ENCODE measurements at regions not wholly inside any gene's neighbourhood (a gene's known extent, or its start where the extent isn't known, plus 50 kb on each side); places are given as distances from the start of the nearest gene placed in this dataset.

DNA sequence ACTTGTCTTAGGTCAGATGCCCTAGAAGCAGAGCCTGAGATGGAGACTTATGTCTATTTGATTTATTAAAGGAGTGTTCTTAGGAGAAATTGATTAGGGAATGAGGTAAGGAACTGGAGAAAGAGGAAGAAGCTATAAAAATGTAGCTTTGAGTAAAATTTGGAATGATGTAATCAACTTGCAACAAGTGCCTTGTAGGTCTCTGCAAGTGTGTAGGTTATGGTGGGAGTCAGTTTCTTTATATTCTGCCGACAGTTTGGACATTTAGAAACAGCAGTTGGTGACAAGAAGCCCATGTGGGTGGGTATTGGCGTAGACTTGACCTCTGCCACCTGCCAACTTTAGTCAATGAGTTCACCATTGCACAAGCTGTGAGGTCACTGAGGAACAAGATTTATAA lies 986.5 kb downstream of the CDH18 start:
- in situ Hi-C loops (cut with HindIII; ENCODE audit: low pct_ligation_motif_present, low sequenced_read_pairs) = no loop called here
- TF ChIP-seq, protein P1, sequence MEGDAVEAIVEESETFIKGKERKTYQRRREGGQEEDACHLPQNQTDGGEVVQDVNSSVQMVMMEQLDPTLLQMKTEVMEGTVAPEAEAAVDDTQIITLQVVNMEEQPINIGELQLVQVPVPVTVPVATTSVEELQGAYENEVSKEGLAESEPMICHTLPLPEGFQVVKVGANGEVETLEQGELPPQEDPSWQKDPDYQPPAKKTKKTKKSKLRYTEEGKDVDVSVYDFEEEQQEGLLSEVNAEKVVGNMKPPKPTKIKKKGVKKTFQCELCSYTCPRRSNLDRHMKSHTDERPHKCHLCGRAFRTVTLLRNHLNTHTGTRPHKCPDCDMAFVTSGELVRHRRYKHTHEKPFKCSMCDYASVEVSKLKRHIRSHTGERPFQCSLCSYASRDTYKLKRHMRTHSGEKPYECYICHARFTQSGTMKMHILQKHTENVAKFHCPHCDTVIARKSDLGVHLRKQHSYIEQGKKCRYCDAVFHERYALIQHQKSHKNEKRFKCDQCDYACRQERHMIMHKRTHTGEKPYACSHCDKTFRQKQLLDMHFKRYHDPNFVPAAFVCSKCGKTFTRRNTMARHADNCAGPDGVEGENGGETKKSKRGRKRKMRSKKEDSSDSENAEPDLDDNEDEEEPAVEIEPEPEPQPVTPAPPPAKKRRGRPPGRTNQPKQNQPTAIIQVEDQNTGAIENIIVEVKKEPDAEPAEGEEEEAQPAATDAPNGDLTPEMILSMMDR (IDR thresholded peaks at IDR 0.05; ENCODE audit: low read depth, low read length, missing control alignments) = no peak
- no peak overlapping the region for H3K4me3 ChIP-seq (ENCODE audit: low read depth, low read length)
- H3K27me3 ChIP-seq (replicated peaks) = no peaks in the 10 kb centered on the region
- no peaks in the 10 kb centered on the region for H3K36me3 ChIP-seq (replicated peaks)
- no peak overlapping the region for H3K27ac ChIP-seq
- DNase-seq = no peak

DNA sequence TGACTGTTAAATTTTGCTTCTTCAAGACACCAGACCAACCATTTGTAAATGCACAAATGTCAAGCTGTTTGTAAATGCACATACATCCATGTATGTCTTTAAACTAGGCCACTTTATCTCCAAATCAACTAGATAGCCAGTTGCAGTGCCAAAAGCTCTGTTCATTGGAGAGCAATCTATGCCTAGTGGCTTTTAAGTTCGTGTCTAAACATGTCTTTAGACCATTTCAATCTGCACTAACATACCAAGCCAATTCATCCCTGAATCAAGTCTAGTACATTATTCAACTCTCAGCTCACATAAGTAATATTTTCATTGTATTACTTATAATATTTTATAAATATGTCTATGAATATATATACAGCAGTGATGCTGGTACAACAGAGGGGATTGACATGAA lies 985.9 kb downstream of the CDH18 start:
- no peak for DNase-seq
- no peaks in the 10 kb centered on the region for H3K36me3 ChIP-seq (replicated peaks)
- H3K27me3 ChIP-seq (replicated peaks) = no peaks in the 10 kb centered on the region
- TF ChIP-seq, protein P1 (IDR thresholded peaks at IDR 0.05; ENCODE audit: low read depth, low read length, missing control alignments) = no peak
- H3K27ac ChIP-seq = no peak overlapping the region
- H3K4me3 ChIP-seq (ENCODE audit: low read depth, low read length) = no peak overlapping the region
- in situ Hi-C loops (cut with HindIII; ENCODE audit: low pct_ligation_motif_present, low sequenced_read_pairs) = no loop called here

DNA sequence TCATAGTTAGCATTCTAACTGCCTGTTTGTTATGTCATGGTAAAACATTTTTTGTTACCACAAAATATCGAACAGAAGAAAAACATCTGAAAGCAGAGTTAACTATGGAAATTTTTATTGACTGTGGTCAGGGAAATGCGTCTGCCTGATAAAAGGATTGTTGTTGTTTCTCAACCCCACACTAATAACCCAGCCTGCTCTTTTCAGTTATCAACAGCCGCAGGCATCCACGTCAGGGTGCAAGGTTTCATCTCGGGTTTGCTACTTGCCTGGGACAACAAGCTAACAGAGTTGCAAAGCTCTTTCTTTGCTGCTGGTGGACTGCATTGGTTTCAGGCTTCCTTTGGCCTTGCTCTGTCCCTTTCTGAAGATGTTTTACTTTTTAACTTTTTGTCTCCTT lies 969.2 kb downstream of the CDH18 start:
- Histone ChIP-seq H3K4me3 (ENCODE audit: low read depth, low read length) (no peak overlapping the region), H3K27ac (no peak overlapping the region), H3K27me3 (replicated peaks) (no peaks in the 10 kb centered on the region), H3K36me3 (replicated peaks) (no peaks in the 10 kb centered on the region)
- TF ChIP-seq, protein P1 (IDR thresholded peaks at IDR 0.05; ENCODE audit: low read depth, low read length, missing control alignments) = no peak
- in situ Hi-C loops (cut with HindIII; ENCODE audit: low pct_ligation_motif_present, low sequenced_read_pairs) = no loop called here
- DNase-seq = no peak

DNA sequence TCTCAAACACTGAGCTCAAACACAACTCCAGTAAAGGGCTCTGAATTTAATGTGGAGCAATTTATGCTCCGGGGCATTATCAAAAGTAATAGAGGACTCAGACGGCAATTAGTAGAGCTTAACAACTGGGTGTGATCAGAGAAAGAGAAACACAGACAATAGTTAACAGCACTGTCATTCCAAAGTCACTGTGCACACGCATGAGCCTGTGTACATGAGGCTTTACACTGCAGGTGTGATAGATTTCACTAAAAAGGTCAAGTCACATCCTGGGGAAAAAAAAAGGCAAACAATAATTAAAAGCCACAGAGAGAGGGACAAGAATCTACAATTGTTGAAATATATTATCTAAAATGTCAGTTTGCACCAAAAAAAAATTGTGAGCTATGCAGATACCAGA lies 956.5 kb downstream of the CDH18 start:
- in situ Hi-C loops (cut with HindIII; ENCODE audit: low pct_ligation_motif_present, low sequenced_read_pairs) = no loop called here

DNA sequence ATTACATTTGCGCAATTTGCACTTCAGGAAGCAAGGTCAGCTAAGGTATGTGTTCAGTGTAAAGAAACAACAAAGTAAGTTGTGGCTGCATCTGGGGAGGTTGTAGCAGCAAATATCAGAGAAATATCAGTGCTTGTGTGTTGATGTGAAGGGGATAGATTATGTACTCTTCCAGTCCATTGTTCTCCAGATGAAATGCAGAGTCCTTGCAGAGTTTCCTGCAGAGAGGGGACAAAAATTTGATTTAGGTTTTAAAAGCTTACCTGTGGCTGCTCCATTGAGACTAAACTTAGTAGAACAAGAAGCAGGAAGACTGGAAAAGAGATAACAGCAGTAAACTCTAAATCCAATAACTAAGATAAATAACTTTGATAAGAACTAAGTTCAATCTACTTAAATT lies 952.2 kb downstream of the CDH18 start:
- H3K27ac ChIP-seq = no peak overlapping the region
- TF ChIP-seq, protein P1 (IDR thresholded peaks at IDR 0.05; ENCODE audit: low read depth, low read length, missing control alignments) = no peak
- no peaks in the 10 kb centered on the region for H3K27me3 ChIP-seq (replicated peaks)
- in situ Hi-C loops (cut with HindIII; ENCODE audit: low pct_ligation_motif_present, low sequenced_read_pairs) = no loop called here
- H3K4me3 ChIP-seq (ENCODE audit: low read depth, low read length) = no peak overlapping the region
- no peak for DNase-seq
- H3K36me3 ChIP-seq (replicated peaks) = no peaks in the 10 kb centered on the region

More for the DNA sequence above, 956.5 kb downstream of the CDH18 start:
- H3K36me3 ChIP-seq (replicated peaks) = no peaks in the 10 kb centered on the region
- TF ChIP-seq, protein P1 (IDR thresholded peaks at IDR 0.05; ENCODE audit: low read depth, low read length, missing control alignments) = no peak
- H3K27ac ChIP-seq = no peak overlapping the region
- DNase-seq = no peak
- H3K4me3 ChIP-seq (ENCODE audit: low read depth, low read length) = no peak overlapping the region
- no peaks in the 10 kb centered on the region for H3K27me3 ChIP-seq (replicated peaks)

DNA sequence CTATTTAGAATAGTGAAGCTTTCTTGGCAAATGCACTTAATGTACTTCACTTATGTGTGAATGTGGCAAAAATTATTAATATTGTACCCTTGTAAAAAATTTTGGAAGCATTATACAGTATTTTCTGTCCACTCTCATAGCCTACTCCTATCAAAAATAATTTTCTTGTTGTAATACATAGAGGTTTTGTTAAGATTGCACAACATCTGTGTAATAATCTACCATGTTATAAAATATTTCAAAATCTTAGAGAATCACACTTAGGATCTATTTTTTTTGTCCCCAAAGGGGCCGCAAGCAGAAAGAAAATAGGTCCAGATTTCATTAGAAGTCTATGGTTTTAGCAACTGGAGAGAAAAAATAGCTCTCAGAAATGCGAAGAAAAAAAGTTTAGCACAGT lies 945.9 kb downstream of the CDH18 start:
- in situ Hi-C loops (cut with HindIII; ENCODE audit: low pct_ligation_motif_present, low sequenced_read_pairs) = no loop called here
- H3K27ac ChIP-seq = no peak overlapping the region
- DNase-seq = no peak

More for the DNA sequence above, 945.9 kb downstream of the CDH18 start:
- no peaks in the 10 kb centered on the region for H3K27me3 ChIP-seq (replicated peaks)
- no peak overlapping the region for H3K4me3 ChIP-seq (ENCODE audit: low read depth, low read length)
- no peaks in the 10 kb centered on the region for H3K36me3 ChIP-seq (replicated peaks)
- TF ChIP-seq, protein P1 (IDR thresholded peaks at IDR 0.05; ENCODE audit: low read depth, low read length, missing control alignments) = no peak
